PFSK-1 (cell line): ENCODE measurements at regions not wholly inside any gene's neighbourhood (a gene's known extent, or its start where the extent isn't known, plus 50 kb on each side); places are given as distances from the start of the nearest gene placed in this dataset.

Experiments
- FOXP2 ChIP-seq: optimal IDR thresholded peaks from 2 replicates; pipeline ENCODE3; 2011; ENCODE audit warnings: borderline replicate concordance, control low read depth, inconsistent platforms; ENCODE audit not compliant: insufficient read depth; ENCODE audit errors: extremely low read length, extremely low read depth
- POLR2AphosphoS5 ChIP-seq: IDR thresholded peaks from 2 replicates; pipeline ENCODE4 v1.6.1; 2012; ENCODE audit warnings: low read depth, mild to moderate bottlenecking, control low read depth, low read length, moderate library complexity
- SIN3A ChIP-seq: IDR thresholded peaks from 2 replicates; pipeline ENCODE4 v1.6.1; 2012; ENCODE audit warnings: mild to moderate bottlenecking, low read length, moderate library complexity, borderline replicate concordance; ENCODE audit not compliant: insufficient read depth
- TAF1 ChIP-seq: IDR thresholded peaks from 2 replicates; pipeline ENCODE4 v1.6.1; 2012; ENCODE audit warnings: low read length, control low read depth, borderline replicate concordance; ENCODE audit not compliant: insufficient read depth
- TF ChIP-seq, protein P1 (sequence below), 2 experiments: IDR thresholded peaks; 2 replicates each; pipeline versions ENCODE4 v1.6.1 to v1.8.0; 2011 to 2012; ENCODE audit warnings: low read depth in 2 of 2, low read length in 2 of 2, control low read depth in 1 of 2, inconsistent platforms in 1 of 2, mild to moderate bottlenecking in 1 of 2, moderate library complexity in 1 of 2; ENCODE audit not compliant: insufficient read depth in 1 of 2

- TF ChIP-seq POLR2AphosphoS5: no peak
- no peak for TF ChIP-seq FOXP2
- TF ChIP-seq TAF1: no peak
- TF ChIP-seq, protein P1, sequence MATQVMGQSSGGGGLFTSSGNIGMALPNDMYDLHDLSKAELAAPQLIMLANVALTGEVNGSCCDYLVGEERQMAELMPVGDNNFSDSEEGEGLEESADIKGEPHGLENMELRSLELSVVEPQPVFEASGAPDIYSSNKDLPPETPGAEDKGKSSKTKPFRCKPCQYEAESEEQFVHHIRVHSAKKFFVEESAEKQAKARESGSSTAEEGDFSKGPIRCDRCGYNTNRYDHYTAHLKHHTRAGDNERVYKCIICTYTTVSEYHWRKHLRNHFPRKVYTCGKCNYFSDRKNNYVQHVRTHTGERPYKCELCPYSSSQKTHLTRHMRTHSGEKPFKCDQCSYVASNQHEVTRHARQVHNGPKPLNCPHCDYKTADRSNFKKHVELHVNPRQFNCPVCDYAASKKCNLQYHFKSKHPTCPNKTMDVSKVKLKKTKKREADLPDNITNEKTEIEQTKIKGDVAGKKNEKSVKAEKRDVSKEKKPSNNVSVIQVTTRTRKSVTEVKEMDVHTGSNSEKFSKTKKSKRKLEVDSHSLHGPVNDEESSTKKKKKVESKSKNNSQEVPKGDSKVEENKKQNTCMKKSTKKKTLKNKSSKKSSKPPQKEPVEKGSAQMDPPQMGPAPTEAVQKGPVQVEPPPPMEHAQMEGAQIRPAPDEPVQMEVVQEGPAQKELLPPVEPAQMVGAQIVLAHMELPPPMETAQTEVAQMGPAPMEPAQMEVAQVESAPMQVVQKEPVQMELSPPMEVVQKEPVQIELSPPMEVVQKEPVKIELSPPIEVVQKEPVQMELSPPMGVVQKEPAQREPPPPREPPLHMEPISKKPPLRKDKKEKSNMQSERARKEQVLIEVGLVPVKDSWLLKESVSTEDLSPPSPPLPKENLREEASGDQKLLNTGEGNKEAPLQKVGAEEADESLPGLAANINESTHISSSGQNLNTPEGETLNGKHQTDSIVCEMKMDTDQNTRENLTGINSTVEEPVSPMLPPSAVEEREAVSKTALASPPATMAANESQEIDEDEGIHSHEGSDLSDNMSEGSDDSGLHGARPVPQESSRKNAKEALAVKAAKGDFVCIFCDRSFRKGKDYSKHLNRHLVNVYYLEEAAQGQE (IDR thresholded peaks at IDR 0.05; ENCODE audit: insufficient read depth in 1 of 2, low read depth in 2 of 2, low read length in 2 of 2): no peak
- no peak for TF ChIP-seq SIN3A
Observed at GRCh38 chr5:27778121-27778520, 739.7 kb upstream of the CDH9 start.

DNA sequence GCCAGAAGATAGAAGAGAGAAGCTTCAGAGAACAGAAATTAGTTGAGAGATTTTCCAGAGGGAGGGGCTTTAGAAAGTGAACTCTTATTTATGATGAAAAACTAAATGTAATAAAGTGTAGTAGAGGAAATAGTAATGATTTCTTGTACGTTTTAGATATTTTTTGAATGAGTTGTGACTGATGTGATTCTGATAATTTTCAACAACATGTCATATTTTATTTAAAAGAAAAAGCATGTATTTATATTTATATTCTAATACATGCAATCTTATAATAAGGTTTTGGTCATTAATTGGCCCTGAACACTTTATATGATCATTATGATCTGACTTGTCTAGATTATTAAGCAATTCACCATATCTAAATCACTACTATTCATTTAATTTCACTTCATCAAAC lies 735.2 kb upstream of the CDH9 start:
- TF ChIP-seq, protein P1 (IDR thresholded peaks at IDR 0.05; ENCODE audit: insufficient read depth in 1 of 2, low read depth in 2 of 2, low read length in 2 of 2): no peak
- TF ChIP-seq POLR2AphosphoS5: no peak
- TF ChIP-seq SIN3A: no peak
- TF ChIP-seq FOXP2: no peak
- TF ChIP-seq TAF1: no peak

GRCh38 chr5:27773166-27773565 lies 734.8 kb upstream of the CDH9 start:
- no peak for TF ChIP-seq TAF1
- TF ChIP-seq SIN3A: no peak

GRCh38 chr5:27769748-27770402 lies 731.5 kb upstream of the CDH9 start:
- TF ChIP-seq SIN3A (no peak), FOXP2 (no peak), TAF1 (no peak)

- TF ChIP-seq POLR2AphosphoS5 (no peak), SIN3A (no peak), TAF1 (no peak), FOXP2 (no peak)
- TF ChIP-seq, protein P1 (IDR thresholded peaks at IDR 0.05; ENCODE audit: insufficient read depth in 1 of 2, low read depth in 2 of 2, low read length in 2 of 2): no peak
Observed at GRCh38 chr5:27748847-27749246, 710.5 kb upstream of the CDH9 start.

- TF ChIP-seq SIN3A (no peak), TAF1 (no peak), POLR2AphosphoS5 (no peak), FOXP2 (no peak)
- TF ChIP-seq, protein P1 (IDR thresholded peaks at IDR 0.05; ENCODE audit: insufficient read depth in 1 of 2, low read depth in 2 of 2, low read length in 2 of 2): no peak
Observed at GRCh38 chr5:27742805-27743204, 704.4 kb upstream of the CDH9 start.
